Tibial nerve (tissue), 3 donors: ENCODE measurements at regions not wholly inside any gene's neighbourhood (a gene's known extent, or its start where the extent isn't known, plus 50 kb on each side); places are given as distances from the start of the nearest gene placed in this dataset.
"Not testable (repeated sequence)": the region's sequence is repeated elsewhere in the genome, so short reads cannot be mapped to it uniquely, and the experiment has no call there.

ENCODE experiments used
- EP300 ChIP-seq, 2 donors: sonication (generic); formaldehyde crosslinking; IDR thresholded peaks; one replicate each; pipeline ENCODE4 v1.6.1; 2017; ENCODE audit warnings: antibody characterized with exemption in 2 of 2, mild to moderate bottlenecking in 1 of 2
- POLR2A ChIP-seq, 2 donors: fragments of 450-650 bp; IDR thresholded peaks; one replicate each; pipeline ENCODE4 v1.6.1; 2017; ENCODE audit warnings: antibody characterized with exemption in 2 of 2, mild to moderate bottlenecking in 2 of 2, moderate library complexity in 2 of 2

GRCh38 chr13:16050055-16050454 is 3131.6 kb downstream of the TUBA3C start:
- not testable (repeated sequence) for TF ChIP-seq EP300, POLR2A (IDR thresholded peaks at IDR 0.05)
